ENCODE measurements at regions not wholly inside any gene's neighbourhood (a gene's known extent, or its start where the extent isn't known, plus 50 kb on each side); places are given as distances from the start of the nearest gene placed in this dataset.
A peak's percentile ranks its signal among the peaks of the same experiment; 100 is the strongest.

DNA sequence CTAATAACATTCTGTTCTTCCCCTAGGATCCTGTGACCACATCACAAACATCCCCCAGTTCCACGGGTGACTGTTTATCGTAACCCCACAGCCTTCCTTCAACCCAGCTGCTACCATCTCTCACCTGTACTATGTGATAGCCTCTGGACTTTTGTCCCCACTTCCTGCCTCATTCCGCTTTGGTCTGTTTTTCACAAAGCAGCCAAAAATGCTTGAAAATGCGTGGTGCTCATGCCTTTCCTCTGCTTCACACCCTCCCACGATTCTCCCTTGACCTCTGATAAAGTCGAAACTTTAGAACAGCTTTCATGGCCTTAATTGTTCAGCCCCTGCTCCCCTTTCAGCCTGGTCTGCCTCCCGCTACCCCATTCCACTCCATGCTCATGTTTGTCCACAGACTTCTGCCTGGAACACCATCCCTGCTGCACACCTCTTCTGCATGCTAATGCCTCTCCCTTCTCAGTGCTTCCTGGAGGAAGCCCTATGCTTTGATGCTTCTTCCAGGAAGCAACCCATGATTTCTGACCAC is 165.6 kb downstream of the PLPP3 start (continued):
- TF ChIP-seq ZNF460 (CRISPR knock-in tag; IDR thresholded peaks at IDR 0.05; ENCODE audit: borderline replicate concordance), result no peak
- no peak for TF ChIP-seq CBFB (CRISPR knock-in tag; IDR thresholded peaks at IDR 0.05)
- no peak for TF ChIP-seq TMF1 (CRISPR knock-in tag; IDR thresholded peaks at IDR 0.05; ENCODE audit: low read depth)
- no peak for TF ChIP-seq POLR2AphosphoS5 (IDR thresholded peaks at IDR 0.05; ENCODE audit: low read depth, low read length)
- TF ChIP-seq KAT2B (IDR thresholded peaks at IDR 0.05; ENCODE audit: borderline replicate concordance, low read depth, low read length), result no peak
- no peak for TF ChIP-seq MXI1 (IDR thresholded peaks at IDR 0.05; ENCODE audit: borderline replicate concordance, low read depth, low read length)
- TF ChIP-seq, protein P1, sequence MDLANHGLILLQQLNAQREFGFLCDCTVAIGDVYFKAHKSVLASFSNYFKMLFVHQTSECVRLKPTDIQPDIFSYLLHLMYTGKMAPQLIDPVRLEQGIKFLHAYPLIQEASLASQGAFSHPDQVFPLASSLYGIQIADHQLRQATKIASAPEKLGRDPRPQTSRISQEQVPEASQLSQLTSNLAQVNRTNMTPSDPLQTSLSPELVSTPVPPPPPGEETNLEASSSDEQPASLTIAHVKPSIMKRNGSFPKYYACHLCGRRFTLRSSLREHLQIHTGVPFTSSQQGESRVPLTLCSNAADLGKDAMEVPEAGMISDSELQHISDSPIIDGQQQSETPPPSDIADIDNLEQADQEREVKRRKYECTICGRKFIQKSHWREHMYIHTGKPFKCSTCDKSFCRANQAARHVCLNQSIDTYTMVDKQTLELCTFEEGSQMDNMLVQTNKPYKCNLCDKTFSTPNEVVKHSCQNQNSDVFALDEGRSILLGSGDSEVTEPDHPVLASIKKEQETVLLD (CRISPR knock-in tag; IDR thresholded peaks at IDR 0.05; ENCODE audit: low read depth), result no peak
- no peak for TF ChIP-seq ARNT2 (CRISPR knock-in tag; IDR thresholded peaks at IDR 0.05; ENCODE audit: low read depth)
- TF ChIP-seq PHF8 (CRISPR knock-in tag; IDR thresholded peaks at IDR 0.05), result no peak
- no peak for TF ChIP-seq EHMT2 (IDR thresholded peaks at IDR 0.05; ENCODE audit: borderline replicate concordance, low read depth, low read length)
- 0 out of 2 replicates have a peak, but pooled peaks have one; percentile 22 for TF ChIP-seq KDM5B (CRISPR knock-in tag; IDR thresholded peaks at IDR 0.05; ENCODE audit: borderline replicate concordance)
- TF ChIP-seq, protein P2, sequence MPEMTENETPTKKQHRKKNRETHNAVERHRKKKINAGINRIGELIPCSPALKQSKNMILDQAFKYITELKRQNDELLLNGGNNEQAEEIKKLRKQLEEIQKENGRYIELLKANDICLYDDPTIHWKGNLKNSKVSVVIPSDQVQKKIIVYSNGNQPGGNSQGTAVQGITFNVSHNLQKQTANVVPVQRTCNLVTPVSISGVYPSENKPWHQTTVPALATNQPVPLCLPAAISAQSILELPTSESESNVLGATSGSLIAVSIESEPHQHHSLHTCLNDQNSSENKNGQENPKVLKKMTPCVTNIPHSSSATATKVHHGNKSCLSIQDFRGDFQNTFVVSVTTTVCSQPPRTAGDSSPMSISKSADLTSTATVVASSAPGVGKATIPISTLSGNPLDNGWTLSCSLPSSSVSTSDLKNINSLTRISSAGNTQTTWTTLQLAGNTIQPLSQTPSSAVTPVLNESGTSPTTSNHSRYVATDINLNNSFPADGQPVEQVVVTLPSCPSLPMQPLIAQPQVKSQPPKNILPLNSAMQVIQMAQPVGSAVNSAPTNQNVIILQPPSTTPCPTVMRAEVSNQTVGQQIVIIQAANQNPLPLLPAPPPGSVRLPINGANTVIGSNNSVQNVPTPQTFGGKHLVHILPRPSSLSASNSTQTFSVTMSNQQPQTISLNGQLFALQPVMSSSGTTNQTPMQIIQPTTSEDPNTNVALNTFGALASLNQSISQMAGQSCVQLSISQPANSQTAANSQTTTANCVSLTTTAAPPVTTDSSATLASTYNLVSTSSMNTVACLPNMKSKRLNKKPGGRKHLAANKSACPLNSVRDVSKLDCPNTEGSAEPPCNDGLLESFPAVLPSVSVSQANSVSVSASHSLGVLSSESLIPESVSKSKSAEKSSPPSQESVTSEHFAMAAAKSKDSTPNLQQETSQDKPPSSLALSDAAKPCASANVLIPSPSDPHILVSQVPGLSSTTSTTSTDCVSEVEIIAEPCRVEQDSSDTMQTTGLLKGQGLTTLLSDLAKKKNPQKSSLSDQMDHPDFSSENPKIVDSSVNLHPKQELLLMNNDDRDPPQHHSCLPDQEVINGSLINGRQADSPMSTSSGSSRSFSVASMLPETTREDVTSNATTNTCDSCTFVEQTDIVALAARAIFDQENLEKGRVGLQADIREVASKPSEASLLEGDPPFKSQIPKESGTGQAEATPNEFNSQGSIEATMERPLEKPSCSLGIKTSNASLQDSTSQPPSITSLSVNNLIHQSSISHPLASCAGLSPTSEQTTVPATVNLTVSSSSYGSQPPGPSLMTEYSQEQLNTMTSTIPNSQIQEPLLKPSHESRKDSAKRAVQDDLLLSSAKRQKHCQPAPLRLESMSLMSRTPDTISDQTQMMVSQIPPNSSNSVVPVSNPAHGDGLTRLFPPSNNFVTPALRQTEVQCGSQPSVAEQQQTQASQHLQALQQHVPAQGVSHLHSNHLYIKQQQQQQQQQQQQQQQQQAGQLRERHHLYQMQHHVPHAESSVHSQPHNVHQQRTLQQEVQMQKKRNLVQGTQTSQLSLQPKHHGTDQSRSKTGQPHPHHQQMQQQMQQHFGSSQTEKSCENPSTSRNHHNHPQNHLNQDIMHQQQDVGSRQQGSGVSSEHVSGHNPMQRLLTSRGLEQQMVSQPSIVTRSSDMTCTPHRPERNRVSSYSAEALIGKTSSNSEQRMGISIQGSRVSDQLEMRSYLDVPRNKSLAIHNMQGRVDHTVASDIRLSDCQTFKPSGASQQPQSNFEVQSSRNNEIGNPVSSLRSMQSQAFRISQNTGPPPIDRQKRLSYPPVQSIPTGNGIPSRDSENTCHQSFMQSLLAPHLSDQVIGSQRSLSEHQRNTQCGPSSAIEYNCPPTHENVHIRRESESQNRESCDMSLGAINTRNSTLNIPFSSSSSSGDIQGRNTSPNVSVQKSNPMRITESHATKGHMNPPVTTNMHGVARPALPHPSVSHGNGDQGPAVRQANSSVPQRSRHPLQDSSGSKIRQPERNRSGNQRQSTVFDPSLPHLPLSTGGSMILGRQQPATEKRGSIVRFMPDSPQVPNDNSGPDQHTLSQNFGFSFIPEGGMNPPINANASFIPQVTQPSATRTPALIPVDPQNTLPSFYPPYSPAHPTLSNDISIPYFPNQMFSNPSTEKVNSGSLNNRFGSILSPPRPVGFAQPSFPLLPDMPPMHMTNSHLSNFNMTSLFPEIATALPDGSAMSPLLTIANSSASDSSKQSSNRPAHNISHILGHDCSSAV (CRISPR knock-in tag; IDR thresholded peaks at IDR 0.05; ENCODE audit: borderline replicate concordance), result no peak; the same call in 1 of the 2 replicates
- TF ChIP-seq, protein P3, sequence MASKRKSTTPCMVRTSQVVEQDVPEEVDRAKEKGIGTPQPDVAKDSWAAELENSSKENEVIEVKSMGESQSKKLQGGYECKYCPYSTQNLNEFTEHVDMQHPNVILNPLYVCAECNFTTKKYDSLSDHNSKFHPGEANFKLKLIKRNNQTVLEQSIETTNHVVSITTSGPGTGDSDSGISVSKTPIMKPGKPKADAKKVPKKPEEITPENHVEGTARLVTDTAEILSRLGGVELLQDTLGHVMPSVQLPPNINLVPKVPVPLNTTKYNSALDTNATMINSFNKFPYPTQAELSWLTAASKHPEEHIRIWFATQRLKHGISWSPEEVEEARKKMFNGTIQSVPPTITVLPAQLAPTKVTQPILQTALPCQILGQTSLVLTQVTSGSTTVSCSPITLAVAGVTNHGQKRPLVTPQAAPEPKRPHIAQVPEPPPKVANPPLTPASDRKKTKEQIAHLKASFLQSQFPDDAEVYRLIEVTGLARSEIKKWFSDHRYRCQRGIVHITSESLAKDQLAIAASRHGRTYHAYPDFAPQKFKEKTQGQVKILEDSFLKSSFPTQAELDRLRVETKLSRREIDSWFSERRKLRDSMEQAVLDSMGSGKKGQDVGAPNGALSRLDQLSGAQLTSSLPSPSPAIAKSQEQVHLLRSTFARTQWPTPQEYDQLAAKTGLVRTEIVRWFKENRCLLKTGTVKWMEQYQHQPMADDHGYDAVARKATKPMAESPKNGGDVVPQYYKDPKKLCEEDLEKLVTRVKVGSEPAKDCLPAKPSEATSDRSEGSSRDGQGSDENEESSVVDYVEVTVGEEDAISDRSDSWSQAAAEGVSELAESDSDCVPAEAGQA (IDR thresholded peaks at IDR 0.05; ENCODE audit: low read depth), result no peak
- TF ChIP-seq, protein P3 (CRISPR knock-in tag; IDR thresholded peaks at IDR 0.05; ENCODE audit: borderline replicate concordance), result no peak
- no peak for TF ChIP-seq BHLHE40 (IDR thresholded peaks at IDR 0.05; ENCODE audit: low read length)
